ENCODE measurements at regions not wholly inside any gene's neighbourhood (a gene's known extent, or its start where the extent isn't known, plus 50 kb on each side); places are given as distances from the start of the nearest gene placed in this dataset.
A peak's percentile ranks its signal among the peaks of the same experiment; 100 is the strongest.
"Not testable (repeated sequence)": the region's sequence is repeated elsewhere in the genome, so short reads cannot be mapped to it uniquely, and the experiment has no call there.

GRCh38 chrX:131595120-131595519 lies 51.2 kb downstream of the OR13H1 start:
- no peak for DNase-seq

- DNase-seq, result no peak
Measured at GRCh38 chrX:131607792-131608369, 64.0 kb downstream of the OR13H1 start.

- DNase-seq, result no peak
Measured at GRCh38 chrX:131609480-131609879, 65.6 kb downstream of the OR13H1 start.

- DNase-seq, result no peak
Measured at GRCh38 chrX:131613260-131613659, 69.4 kb downstream of the OR13H1 start.

- no peak for DNase-seq
Measured at GRCh38 chrX:131614241-131614640, 70.4 kb downstream of the OR13H1 start.

- DNase-seq, result no peak
Measured at GRCh38 chrX:131617182-131617581, 73.3 kb downstream of the OR13H1 start.

GRCh38 chrX:131621650-131622049 lies 77.8 kb downstream of the OR13H1 start:
- DNase-seq, result no peak

GRCh38 chrX:131626681-131627296 lies 82.9 kb downstream of the OR13H1 start:
- no peak for DNase-seq

GRCh38 chrX:131630534-131630933 lies 86.7 kb downstream of the OR13H1 start:
- DNase-seq, result no peak

GRCh38 chrX:131633285-131633917 lies 89.5 kb downstream of the OR13H1 start:
- peak; percentile 64 for DNase-seq

GRCh38 chrX:131634900-131635299 lies 91.0 kb downstream of the OR13H1 start:
- DNase-seq, result no peak

- no peak for DNase-seq
Measured at GRCh38 chrX:131646106-131646505, 102.2 kb downstream of the OR13H1 start.

- no peak for DNase-seq
Measured at GRCh38 chrX:131649741-131650140, 105.9 kb downstream of the OR13H1 start.

GRCh38 chrX:131650637-131651410 lies 107.0 kb downstream of the OR13H1 start:
- no peak for DNase-seq

- DNase-seq, result not testable (repeated sequence)
Measured at GRCh38 chrX:131663726-131664125, 119.9 kb downstream of the OR13H1 start.

- DNase-seq, result no peak
Measured at GRCh38 chrX:131671735-131672134, 127.9 kb downstream of the OR13H1 start.

- no peak for DNase-seq
Measured at GRCh38 chrX:131675596-131676194, 131.8 kb downstream of the OR13H1 start.

GRCh38 chrX:131677655-131678628 lies 134.1 kb downstream of the OR13H1 start:
- DNase-seq, result peak; percentile 32

- not testable (repeated sequence) for DNase-seq
Measured at GRCh38 chrX:131682735-131683134, 138.9 kb downstream of the OR13H1 start.

- no peak for DNase-seq
Measured at GRCh38 chrX:131693359-131693758, 149.5 kb downstream of the OR13H1 start.

- DNase-seq, result not testable (repeated sequence)
Measured at GRCh38 chrX:131696989-131697388, 153.1 kb downstream of the OR13H1 start.

- peak; percentile 40 for DNase-seq
Measured at GRCh38 chrX:131703646-131704045, 159.8 kb downstream of the OR13H1 start.

All from femur (tissue), 1 donor.